HCT116 (cell line): ENCODE measurements at regions not wholly inside any gene's neighbourhood (a gene's known extent, or its start where the extent isn't known, plus 50 kb on each side); places are given as distances from the start of the nearest gene placed in this dataset.

Source experiments
- ATAC-seq: fragments of 200-7000 bp; cut with Tn5 transposase; 2 replicates; pipeline ENCODE4 v1.9.1; 2020; ENCODE audit warnings: mild to moderate bottlenecking, moderate library complexity
- BruUV-seq: library from RNA; stranded (reverse); fragments of 400-500 nt; replicated peaks from 2 replicates; lab custom pipeline; 2021; lab: Mats Ljungman, UMichigan
- CTCF ChIA-PET: fragments of 300-600 bp; sonication (Branson Sonifier 250); formaldehyde crosslinking; loops from one replicate; lab custom pipeline; 2021; ENCODE audit warnings: antibody characterized with exemption; lab: Charles Lee
- POLR2A ChIA-PET: fragments of 300-600, 350-600 bp; sonication (Branson Sonifier 250); formaldehyde crosslinking; loops from one replicate; lab custom pipeline; 2021; ENCODE audit warnings: antibody characterized with exemption; lab: Charles Lee
- RAD21 ChIA-PET, 2 experiments: fragments of 300-600 bp; sonication (Branson Sonifier 250); formaldehyde crosslinking; loops; one replicate each; lab custom pipeline; 2023; ENCODE audit warnings: low total read pairs in 2 of 2; ENCODE audit not compliant: uncharacterized antibody in 2 of 2, unreplicated experiment in 2 of 2, low non-redundant PET in 1 of 2; lab: Charles Lee
- DNase-seq: peaks from one replicate; pipeline ENCODE4 v3.0.0-alpha.2; 2010; ENCODE audit warnings: low read depth, low spot score
- H2AFZ ChIP-seq: fragments of 200-600 bp; shearing (Covaris generic), sonication (generic); 2 replicates; pipeline ENCODE4 v1.6.1; 2017; ENCODE audit warnings: low read depth, mixed run types, mixed read lengths, antibody characterized with exemption, low read length; ENCODE audit not compliant: poor library complexity, severe bottlenecking
- H3K27ac ChIP-seq: 2 replicates; pipeline ENCODE4 v1.5.1; 2012; ENCODE audit warnings: low read depth, low read length
- H3K27me3 ChIP-seq: fragments of 200-600 bp; sonication (generic); 2 replicates; pipeline ENCODE4 v1.6.1; 2016; ENCODE audit warnings: mixed run types, low read length, mixed read lengths; ENCODE audit not compliant: insufficient read depth
- H3K36me3 ChIP-seq, 2 experiments: fragments of 200-500 bp in 1 of 2; fragments of 200-600 bp in 1 of 2; sonication (Bioruptor generic) in 1 of 2; sonication (generic) in 1 of 2; 2 replicates each; pipeline versions ENCODE4 v1.5.1 to v1.6.1; 2014 to 2016; ENCODE audit warnings: low read length in 2 of 2, inconsistent platforms in 1 of 2, mixed read lengths in 1 of 2, mixed run types in 1 of 2; ENCODE audit not compliant: insufficient read depth in 2 of 2, control insufficient read depth in 1 of 2
- H3K4me1 ChIP-seq, 2 experiments: fragments of 200-600 bp in 1 of 2; sonication (generic) in 1 of 2; 2 replicates each; pipeline versions ENCODE4 v1.5.1 to v1.6.1; 2012 to 2017; ENCODE audit warnings: low read length in 2 of 2, inconsistent platforms in 1 of 2, mild to moderate bottlenecking in 1 of 2, mixed read lengths in 1 of 2, mixed run types in 1 of 2, moderate library complexity in 1 of 2; ENCODE audit not compliant: insufficient read depth in 2 of 2, control insufficient read depth in 1 of 2
- H3K4me2 ChIP-seq: fragments of 200-600 bp; sonication (generic); 2 replicates; pipeline ENCODE4 v1.6.1; 2017; ENCODE audit warnings: mixed run types, low read length, mixed read lengths
- H3K4me3 ChIP-seq, 2 experiments: fragments of 200-600 bp in 1 of 2; sonication (generic) in 1 of 2; replicated peaks in 1 of 2; 2 replicates each; pipeline ENCODE4 v1.5.1; 2011 to 2016; ENCODE audit warnings: low read length in 2 of 2, control low read depth in 1 of 2, low read depth in 1 of 2, mild to moderate bottlenecking in 1 of 2, mixed read lengths in 1 of 2, mixed run types in 1 of 2
- H3K79me2 ChIP-seq: fragments of 200-600 bp; sonication (generic); 2 replicates; pipeline ENCODE4 v1.6.1; 2017; ENCODE audit warnings: mild to moderate bottlenecking, mixed run types, low read length, moderate library complexity, mixed read lengths; ENCODE audit not compliant: insufficient read depth
- H3K9ac ChIP-seq: fragments of 200-600 bp; sonication (generic); 2 replicates; pipeline ENCODE4 v1.6.1; 2016; ENCODE audit warnings: low read length, mixed read lengths
- H3K9me2 ChIP-seq: fragments of 200-600 bp; sonication (generic), shearing (Covaris generic); 2 replicates; pipeline ENCODE4 v1.6.1; 2017; ENCODE audit warnings: mixed run types, mild to moderate bottlenecking, moderate library complexity; ENCODE audit not compliant: insufficient read depth
- H3K9me3 ChIP-seq, 2 experiments: fragments of 200-500 bp in 1 of 2; fragments of 200-600 bp in 1 of 2; sonication (Bioruptor generic) in 1 of 2; sonication (generic) in 1 of 2; 2 replicates each; pipeline ENCODE4 v1.6.1; 2014 to 2017; ENCODE audit warnings: low read length in 2 of 2, mixed read lengths in 2 of 2, inconsistent platforms in 1 of 2, low read depth in 1 of 2, mild to moderate bottlenecking in 1 of 2, mixed run types in 1 of 2, moderate library complexity in 1 of 2; ENCODE audit not compliant: control insufficient read depth in 1 of 2, insufficient read depth in 1 of 2
- H4K20me1 ChIP-seq: fragments of 200-600 bp; sonication (generic), shearing (Covaris generic); 2 replicates; pipeline ENCODE4 v1.6.1; 2017; ENCODE audit warnings: mixed run types, mild to moderate bottlenecking, moderate library complexity; ENCODE audit not compliant: insufficient read depth
- ATF3 ChIP-seq: IDR thresholded peaks from 2 replicates; pipeline ENCODE4 v1.6.1; 2012
- CEBPB ChIP-seq: IDR thresholded peaks from 2 replicates; pipeline ENCODE4 v1.6.1; 2012; ENCODE audit warnings: low read depth
- CTCF ChIP-seq, 3 experiments: fragments of 200-600 bp in 1 of 3; sonication (generic) in 1 of 3; IDR thresholded peaks in 2 of 3; conservative IDR thresholded peaks in 1 of 3; 2 replicates each; pipeline ENCODE4 v1.5.1; 2012 to 2017; ENCODE audit warnings: low read depth in 2 of 3, low read length in 2 of 3, antibody characterized with exemption in 1 of 3, borderline replicate concordance in 1 of 3, control low read depth in 1 of 3, mild to moderate bottlenecking in 1 of 3, mixed read lengths in 1 of 3, mixed run types in 1 of 3, moderate library complexity in 1 of 3; ENCODE audit not compliant: insufficient read depth in 1 of 3
- EZH2 ChIP-seq: fragments of 200-600 bp; sonication (generic); IDR thresholded peaks from 2 replicates; pipeline ENCODE4 v1.6.1; 2017; ENCODE audit warnings: antibody characterized with exemption, mixed run types
- EZH2phosphoT487 ChIP-seq: fragments of 200-600 bp; IDR thresholded peaks from 2 replicates; pipeline ENCODE4 v1.6.1; 2018; ENCODE audit warnings: antibody characterized with exemption, borderline replicate concordance
- POLR2A ChIP-seq: IDR thresholded peaks from 2 replicates; pipeline ENCODE4 v1.7.0; 2011; ENCODE audit warnings: borderline replicate concordance; ENCODE audit not compliant: insufficient read depth, insufficient read length; ENCODE audit errors: extremely low read depth
- POLR2AphosphoS5 ChIP-seq: IDR thresholded peaks from 2 replicates; pipeline ENCODE4 v1.6.1; 2011; ENCODE audit warnings: mild to moderate bottlenecking, low read depth, low read length, moderate library complexity
- RAD21 ChIP-seq: IDR thresholded peaks from 2 replicates; pipeline ENCODE4 v1.6.1; 2012; ENCODE audit warnings: low read depth, mild to moderate bottlenecking
- REST ChIP-seq: IDR thresholded peaks from 2 replicates; pipeline ENCODE4 v1.6.1; 2012; ENCODE audit warnings: low read depth
- SIN3A ChIP-seq: IDR thresholded peaks from 2 replicates; pipeline ENCODE4 v1.6.1; 2012; ENCODE audit warnings: low read depth
- SP1 ChIP-seq: IDR thresholded peaks from 2 replicates; pipeline ENCODE4 v1.6.1; 2012; ENCODE audit warnings: low read depth
- SRF ChIP-seq: IDR thresholded peaks from 2 replicates; pipeline ENCODE4 v1.6.1; 2012; ENCODE audit warnings: low read depth
- TCF7L2 ChIP-seq: IDR thresholded peaks from 2 replicates; pipeline ENCODE4 v1.7.0; 2011; ENCODE audit warnings: borderline replicate concordance, inconsistent platforms; ENCODE audit not compliant: insufficient read depth, insufficient read length; ENCODE audit errors: extremely low read depth
- ZFX ChIP-seq: fragments of 450-650 bp; IDR thresholded peaks from 2 replicates; pipeline ENCODE4 v1.6.1; 2017
- ZNF274 ChIP-seq: fragments of 200-500 bp; sonication (Bioruptor generic); IDR thresholded peaks from 2 replicates; pipeline ENCODE4 v1.6.1; 2014; ENCODE audit warnings: mild to moderate bottlenecking, low read depth, low read length, inconsistent platforms
- intact Hi-C: fragments of 100-400 bp; cut with micrococcal nuclease; formaldehyde crosslinking; loops from 2 replicates; pipeline ENCODE4 v1.10.0; 2022

- DNase-seq, result no peak
- H3K4me2 ChIP-seq, result no peak overlapping the region
- no peaks in the 10 kb centered on the region for H3K9me3 ChIP-seq
- H3K79me2 ChIP-seq, result no peaks in the 10 kb centered on the region
- H3K9ac ChIP-seq, result no peak overlapping the region
- no peaks in the 10 kb centered on the region for H4K20me1 ChIP-seq
- no peak for ATAC-seq
- H3K4me1 ChIP-seq, result no peaks in the 10 kb centered on the region
- RAD21 ChIA-PET, result no interaction called here
- no peak overlapping the region for H2AFZ ChIP-seq
- no peak overlapping the region for H3K4me3 ChIP-seq
- POLR2A ChIA-PET, result no interaction called here
- CTCF ChIA-PET, result no interaction called here
- TF ChIP-seq POLR2AphosphoS5, result no peak
- TF ChIP-seq REST, result no peak
- no peak for TF ChIP-seq SP1
- no peak for TF ChIP-seq CEBPB
- no peak for TF ChIP-seq ATF3
- no peak for TF ChIP-seq TCF7L2
- TF ChIP-seq CTCF (IDR thresholded peaks at IDR 0.05 in 2 of 3, conservative IDR thresholded peaks at IDR 0.05 in 1 of 3; ENCODE audit: borderline replicate concordance in 1 of 3, insufficient read depth in 1 of 3, low read depth in 2 of 3, low read length in 2 of 3), result no peak
- no peak for TF ChIP-seq EZH2
- TF ChIP-seq RAD21, result no peak
- TF ChIP-seq SRF, result no peak
- TF ChIP-seq SIN3A, result no peak
- TF ChIP-seq EZH2phosphoT487, result no peak
- TF ChIP-seq ZNF274, result no peak
- no peak for TF ChIP-seq POLR2A
- no peak for TF ChIP-seq ZFX
- H3K9me2 ChIP-seq, result no peaks in the 10 kb centered on the region
- intact Hi-C loops, result no loop called here
- no TSS peak for BruUV-seq
- no peaks in the 10 kb centered on the region for H3K27me3 ChIP-seq
- no peak overlapping the region for H3K27ac ChIP-seq
- no peaks in the 10 kb centered on the region for H3K36me3 ChIP-seq
Measured at GRCh38 chr5:4860631-4861030, 279.5 kb upstream of the ADAMTS16 start.
